ENCODE measurements at regions not wholly inside any gene's neighbourhood (a gene's known extent, or its start where the extent isn't known, plus 50 kb on each side); places are given as distances from the start of the nearest gene placed in this dataset.

DNA sequence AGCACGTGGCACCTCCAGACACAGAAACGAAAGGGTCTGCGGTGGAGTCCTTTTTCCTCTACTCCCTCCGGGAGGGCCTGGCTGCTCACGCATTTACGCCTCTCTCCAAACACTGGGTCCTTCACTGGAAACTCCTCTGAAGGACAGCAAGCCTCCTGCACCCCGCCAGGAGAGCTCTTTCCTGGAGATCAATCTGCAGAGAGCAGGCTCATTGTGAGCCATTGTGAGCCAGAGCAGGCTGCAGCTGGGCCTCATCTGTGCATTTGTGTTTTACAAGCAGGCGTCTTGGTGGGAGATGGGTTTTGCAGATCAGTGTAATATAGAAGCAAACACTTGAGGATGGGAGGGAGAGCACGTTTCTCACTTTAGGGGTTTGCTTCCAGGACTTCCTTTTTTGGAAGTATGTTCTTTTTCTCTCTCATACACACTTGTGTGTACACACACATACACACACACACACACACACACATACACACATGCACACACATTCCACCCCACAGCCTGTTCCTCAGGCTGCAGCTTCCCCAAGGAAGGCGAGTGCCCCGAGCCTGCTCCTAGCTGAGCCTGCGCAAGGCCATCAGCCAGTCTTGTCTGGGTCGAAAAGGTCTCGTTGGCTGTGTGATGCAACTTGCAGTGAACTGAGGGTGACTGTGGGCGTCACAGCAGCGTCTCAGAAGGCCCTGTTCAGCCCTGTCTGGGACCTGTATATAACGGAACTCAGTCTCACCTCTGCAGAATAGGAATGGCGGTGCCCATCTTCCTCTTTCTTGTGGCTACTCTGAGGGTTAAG is 163.5 kb downstream of the GLI2 start:
- DNase-seq (ENCODE audit: low spot score) (no peak), FAIRE-seq (no peak), ATAC-seq (peak; percentile 30)
- Histone ChIP-seq H3K79me2 (ENCODE audit: insufficient read depth, low read length) (no peaks in the 10 kb centered on the region), H3K9ac (ENCODE audit: insufficient read depth, low read depth, low read length) (no peak overlapping the region), H3K9me3 (ENCODE audit: low read length) (no peaks in the 10 kb centered on the region), H3K36me3 (replicated peaks in 1 of 2; ENCODE audit: control insufficient read depth in 1 of 2, insufficient read depth in 2 of 2, low read length in 2 of 2) (no peaks in the 10 kb centered on the region), H4K20me1 (ENCODE audit: insufficient read depth, low read length) (no peaks in the 10 kb centered on the region; the same call in 1 of the 2 replicates), H3K4me2 (ENCODE audit: low read depth, low read length) (no peak overlapping the region), H2AFZ (ENCODE audit: low read length) (no peak overlapping the region), H3K4me1 (ENCODE audit: insufficient read depth, low read length) (no peaks in the 10 kb centered on the region), H3K27ac (ENCODE audit: extremely low read length, insufficient read depth, low read length) (no peak overlapping the region), H3K4me3 (replicated peaks in 1 of 3; ENCODE audit: insufficient read depth in 1 of 3, low read depth in 2 of 3, low read length in 3 of 3) (no peak overlapping the region), H3K27me3 (ENCODE audit: control insufficient read depth in 1 of 2, insufficient read depth in 2 of 2, low read length in 2 of 2) (peaks cover 5 to 37% of the 10 kb centered on the region in 2 experiments)
- intact Hi-C loops (cut with micrococcal nuclease; ENCODE audit: unreplicated experiment): no loop called here
- in situ Hi-C loops (cut with HindIII; ENCODE audit: extremely low pct_ligation_motif_present, low pct_unique_long_range_greater_than_20kb): no loop called here
- WGBS (ENCODE audit: low lambda C conversion rate): 32% methylated on average over 18 of the region's 18 CpGs
- no TSS peak for BruUV-seq (replicated peaks)
- POLR2A ChIA-PET: no interaction called here
- CTCF ChIA-PET (ENCODE audit: low intra/inter-chr PET ratio, low total read pairs): no interaction called here
- TF ChIP-seq ZKSCAN1 (IDR thresholded peaks at IDR 0.05; ENCODE audit: low read length) (no peak), KLF16 (CRISPR knock-in tag; IDR thresholded peaks at IDR 0.05) (no peak), ZNF737 (CRISPR knock-in tag; IDR thresholded peaks at IDR 0.05; ENCODE audit: borderline replicate concordance) (no peak), ZBTB25 (CRISPR knock-in tag; IDR thresholded peaks at IDR 0.05) (no peak), ZNF879 (CRISPR knock-in tag; IDR thresholded peaks at IDR 0.05) (no peak), HOXA3 (CRISPR knock-in tag; IDR thresholded peaks at IDR 0.05) (no peak), SP140L (CRISPR knock-in tag; IDR thresholded peaks at IDR 0.05; ENCODE audit: borderline replicate concordance) (no peak), ZNF614 (CRISPR knock-in tag; IDR thresholded peaks at IDR 0.05; ENCODE audit: borderline replicate concordance) (no peak), ZNF362 (CRISPR knock-in tag; IDR thresholded peaks at IDR 0.05; ENCODE audit: borderline replicate concordance) (no peak), NFYC (CRISPR knock-in tag; IDR thresholded peaks at IDR 0.05) (no peak), SRSF1 (optimal IDR thresholded peaks at IDR 0.05; ENCODE audit: low read depth, low read length) (no peak), MLLT10 (CRISPR knock-in tag; IDR thresholded peaks at IDR 0.05) (no peak), SYNCRIP (IDR thresholded peaks at IDR 0.05; ENCODE audit: insufficient read depth, low read depth, low read length) (no peak), DMAP1 (CRISPR knock-in tag; IDR thresholded peaks at IDR 0.05) (no peak), EEA1 (CRISPR knock-in tag; IDR thresholded peaks at IDR 0.05; ENCODE audit: borderline replicate concordance) (no peak)
- TF ChIP-seq, protein P1, sequence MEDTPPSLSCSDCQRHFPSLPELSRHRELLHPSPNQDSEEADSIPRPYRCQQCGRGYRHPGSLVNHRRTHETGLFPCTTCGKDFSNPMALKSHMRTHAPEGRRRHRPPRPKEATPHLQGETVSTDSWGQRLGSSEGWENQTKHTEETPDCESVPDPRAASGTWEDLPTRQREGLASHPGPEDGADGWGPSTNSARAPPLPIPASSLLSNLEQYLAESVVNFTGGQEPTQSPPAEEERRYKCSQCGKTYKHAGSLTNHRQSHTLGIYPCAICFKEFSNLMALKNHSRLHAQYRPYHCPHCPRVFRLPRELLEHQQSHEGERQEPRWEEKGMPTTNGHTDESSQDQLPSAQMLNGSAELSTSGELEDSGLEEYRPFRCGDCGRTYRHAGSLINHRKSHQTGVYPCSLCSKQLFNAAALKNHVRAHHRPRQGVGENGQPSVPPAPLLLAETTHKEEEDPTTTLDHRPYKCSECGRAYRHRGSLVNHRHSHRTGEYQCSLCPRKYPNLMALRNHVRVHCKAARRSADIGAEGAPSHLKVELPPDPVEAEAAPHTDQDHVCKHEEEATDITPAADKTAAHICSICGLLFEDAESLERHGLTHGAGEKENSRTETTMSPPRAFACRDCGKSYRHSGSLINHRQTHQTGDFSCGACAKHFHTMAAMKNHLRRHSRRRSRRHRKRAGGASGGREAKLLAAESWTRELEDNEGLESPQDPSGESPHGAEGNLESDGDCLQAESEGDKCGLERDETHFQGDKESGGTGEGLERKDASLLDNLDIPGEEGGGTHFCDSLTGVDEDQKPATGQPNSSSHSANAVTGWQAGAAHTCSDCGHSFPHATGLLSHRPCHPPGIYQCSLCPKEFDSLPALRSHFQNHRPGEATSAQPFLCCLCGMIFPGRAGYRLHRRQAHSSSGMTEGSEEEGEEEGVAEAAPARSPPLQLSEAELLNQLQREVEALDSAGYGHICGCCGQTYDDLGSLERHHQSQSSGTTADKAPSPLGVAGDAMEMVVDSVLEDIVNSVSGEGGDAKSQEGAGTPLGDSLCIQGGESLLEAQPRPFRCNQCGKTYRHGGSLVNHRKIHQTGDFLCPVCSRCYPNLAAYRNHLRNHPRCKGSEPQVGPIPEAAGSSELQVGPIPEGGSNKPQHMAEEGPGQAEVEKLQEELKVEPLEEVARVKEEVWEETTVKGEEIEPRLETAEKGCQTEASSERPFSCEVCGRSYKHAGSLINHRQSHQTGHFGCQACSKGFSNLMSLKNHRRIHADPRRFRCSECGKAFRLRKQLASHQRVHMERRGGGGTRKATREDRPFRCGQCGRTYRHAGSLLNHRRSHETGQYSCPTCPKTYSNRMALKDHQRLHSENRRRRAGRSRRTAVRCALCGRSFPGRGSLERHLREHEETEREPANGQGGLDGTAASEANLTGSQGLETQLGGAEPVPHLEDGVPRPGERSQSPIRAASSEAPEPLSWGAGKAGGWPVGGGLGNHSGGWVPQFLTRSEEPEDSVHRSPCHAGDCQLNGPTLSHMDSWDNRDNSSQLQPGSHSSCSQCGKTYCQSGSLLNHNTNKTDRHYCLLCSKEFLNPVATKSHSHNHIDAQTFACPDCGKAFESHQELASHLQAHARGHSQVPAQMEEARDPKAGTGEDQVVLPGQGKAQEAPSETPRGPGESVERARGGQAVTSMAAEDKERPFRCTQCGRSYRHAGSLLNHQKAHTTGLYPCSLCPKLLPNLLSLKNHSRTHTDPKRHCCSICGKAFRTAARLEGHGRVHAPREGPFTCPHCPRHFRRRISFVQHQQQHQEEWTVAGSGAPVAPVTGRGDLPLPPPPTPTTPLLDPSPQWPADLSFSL (CRISPR knock-in tag; IDR thresholded peaks at IDR 0.05): no peak

Measured in HepG2 (cell line).